ENCODE measurements at regions not wholly inside any gene's neighbourhood (a gene's known extent, or its start where the extent isn't known, plus 50 kb on each side); places are given as distances from the start of the nearest gene placed in this dataset.

DNA sequence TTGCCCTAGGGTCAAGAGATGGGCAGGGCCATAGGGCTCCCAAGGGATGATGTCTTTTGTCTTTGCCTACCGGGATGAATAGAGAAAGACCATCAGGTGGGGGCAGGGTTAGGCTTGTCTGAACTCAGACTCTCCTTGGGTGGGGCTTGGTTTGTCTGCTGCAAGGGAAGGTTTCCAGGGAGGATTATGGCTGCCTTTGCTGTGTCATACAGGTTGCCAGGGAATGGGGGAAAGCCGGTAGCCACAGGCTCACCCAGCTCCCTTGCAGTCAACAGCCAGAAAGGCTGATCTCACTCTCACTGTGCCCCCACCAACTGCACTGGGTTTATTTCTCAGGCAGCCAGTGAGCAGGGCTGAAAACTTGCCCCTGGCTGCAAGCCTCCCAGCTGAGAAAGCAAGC is 253.2 kb downstream of the POLR1F start:
- TF ChIP-seq EZH2 (IDR thresholded peaks at IDR 0.05): no peak
- TF ChIP-seq, protein P1, sequence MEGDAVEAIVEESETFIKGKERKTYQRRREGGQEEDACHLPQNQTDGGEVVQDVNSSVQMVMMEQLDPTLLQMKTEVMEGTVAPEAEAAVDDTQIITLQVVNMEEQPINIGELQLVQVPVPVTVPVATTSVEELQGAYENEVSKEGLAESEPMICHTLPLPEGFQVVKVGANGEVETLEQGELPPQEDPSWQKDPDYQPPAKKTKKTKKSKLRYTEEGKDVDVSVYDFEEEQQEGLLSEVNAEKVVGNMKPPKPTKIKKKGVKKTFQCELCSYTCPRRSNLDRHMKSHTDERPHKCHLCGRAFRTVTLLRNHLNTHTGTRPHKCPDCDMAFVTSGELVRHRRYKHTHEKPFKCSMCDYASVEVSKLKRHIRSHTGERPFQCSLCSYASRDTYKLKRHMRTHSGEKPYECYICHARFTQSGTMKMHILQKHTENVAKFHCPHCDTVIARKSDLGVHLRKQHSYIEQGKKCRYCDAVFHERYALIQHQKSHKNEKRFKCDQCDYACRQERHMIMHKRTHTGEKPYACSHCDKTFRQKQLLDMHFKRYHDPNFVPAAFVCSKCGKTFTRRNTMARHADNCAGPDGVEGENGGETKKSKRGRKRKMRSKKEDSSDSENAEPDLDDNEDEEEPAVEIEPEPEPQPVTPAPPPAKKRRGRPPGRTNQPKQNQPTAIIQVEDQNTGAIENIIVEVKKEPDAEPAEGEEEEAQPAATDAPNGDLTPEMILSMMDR (IDR thresholded peaks at IDR 0.05): no peak
